ENCODE measurements at regions not wholly inside any gene's neighbourhood (a gene's known extent, or its start where the extent isn't known, plus 50 kb on each side); places are given as distances from the start of the nearest gene placed in this dataset.

- H3K27ac Mint-ChIP-seq: no peak overlapping the region
- no peaks in the 10 kb centered on the region for H3K27me3 ChIP-seq (ENCODE audit: control insufficient read depth, insufficient read depth, low read length, poor library complexity, severe bottlenecking)
- no peak overlapping the region for H3K4me3 Mint-ChIP-seq
- H3K9ac ChIP-seq (ENCODE audit: extremely low read depth, low read length, poor library complexity, severe bottlenecking): no peak overlapping the region
- no peak for TF ChIP-seq CTCF (conservative IDR thresholded peaks at IDR 0.05)
- no peaks in the 10 kb centered on the region for H3K4me1 Mint-ChIP-seq
- no peaks in the 10 kb centered on the region for H3K4me1 ChIP-seq (ENCODE audit: control insufficient read depth, insufficient read depth, low read length)
- no peaks in the 10 kb centered on the region for H3K9me3 ChIP-seq (ENCODE audit: control insufficient read depth, low read length)
- H3K27me3 Mint-ChIP-seq (ENCODE audit: insufficient read depth): no peaks in the 10 kb centered on the region
- no peaks in the 10 kb centered on the region for H3K36me3 ChIP-seq (ENCODE audit: control insufficient read depth, insufficient read depth, low read length)
- no peak overlapping the region for H3K4me3 ChIP-seq (ENCODE audit: low read length)
- no peak overlapping the region for H3K27ac ChIP-seq (ENCODE audit: low read depth, low read length)
- no peaks in the 10 kb centered on the region for H3K9me3 Mint-ChIP-seq
- no peak for DNase-seq
- no peaks in the 10 kb centered on the region for H3K36me3 Mint-ChIP-seq (ENCODE audit: low read depth)
These were observed 799.3 kb upstream of the ACO1 start for GRCh38 chr9:31585158-31585557.

GRCh38 chr9:31587146-31587545 is 797.3 kb upstream of the ACO1 start:
- DNase-seq: no peak
- no peak overlapping the region for H3K9ac ChIP-seq (ENCODE audit: extremely low read depth, low read length, poor library complexity, severe bottlenecking)
- no peaks in the 10 kb centered on the region for H3K36me3 ChIP-seq (ENCODE audit: control insufficient read depth, insufficient read depth, low read length)
- Mint-ChIP-seq H3K27ac (no peak overlapping the region), H3K4me3 (no peak overlapping the region), H3K4me1 (no peaks in the 10 kb centered on the region), H3K27me3 (ENCODE audit: insufficient read depth) (no peaks in the 10 kb centered on the region), H3K9me3 (no peaks in the 10 kb centered on the region), H3K36me3 (ENCODE audit: low read depth) (no peaks in the 10 kb centered on the region)
- no peak for TF ChIP-seq CTCF (conservative IDR thresholded peaks at IDR 0.05)
- no peak overlapping the region for H3K4me3 ChIP-seq (ENCODE audit: low read length)
- H3K27me3 ChIP-seq (ENCODE audit: control insufficient read depth, insufficient read depth, low read length, poor library complexity, severe bottlenecking): no peaks in the 10 kb centered on the region
- WGBS, 2 experiments (ENCODE audit: insufficient coverage in 1 of 2, insufficient read length in 1 of 2): 80 to 87% methylated on average over 1 to 2 of the region's 3 CpGs
- H3K4me1 ChIP-seq (ENCODE audit: control insufficient read depth, insufficient read depth, low read length): no peaks in the 10 kb centered on the region
- no peaks in the 10 kb centered on the region for H3K9me3 ChIP-seq (ENCODE audit: control insufficient read depth, low read length)
- no peak overlapping the region for H3K27ac ChIP-seq (ENCODE audit: low read depth, low read length)

- Histone ChIP-seq H3K27ac (ENCODE audit: low read depth, low read length) (no peak overlapping the region), H3K4me1 (ENCODE audit: control insufficient read depth, insufficient read depth, low read length) (no peaks in the 10 kb centered on the region), H3K4me3 (ENCODE audit: low read length) (no peak overlapping the region), H3K9ac (ENCODE audit: extremely low read depth, low read length, poor library complexity, severe bottlenecking) (no peak overlapping the region), H3K36me3 (ENCODE audit: control insufficient read depth, insufficient read depth, low read length) (no peaks in the 10 kb centered on the region), H3K27me3 (ENCODE audit: control insufficient read depth, insufficient read depth, low read length, poor library complexity, severe bottlenecking) (no peaks in the 10 kb centered on the region), H3K9me3 (ENCODE audit: control insufficient read depth, low read length) (no peaks in the 10 kb centered on the region)
- Mint-ChIP-seq H3K27me3 (ENCODE audit: insufficient read depth) (no peaks in the 10 kb centered on the region), H3K4me3 (no peak overlapping the region), H3K27ac (no peak overlapping the region), H3K9me3 (no peaks in the 10 kb centered on the region), H3K4me1 (no peaks in the 10 kb centered on the region), H3K36me3 (ENCODE audit: low read depth) (no peaks in the 10 kb centered on the region)
- WGBS, 2 experiments (ENCODE audit: insufficient coverage in 1 of 2, insufficient read length in 1 of 2): 92 to 97% methylated on average over 4 of the region's 4 CpGs
- DNase-seq: no peak
- no peak for TF ChIP-seq CTCF (conservative IDR thresholded peaks at IDR 0.05)
These were observed 796.4 kb upstream of the ACO1 start for GRCh38 chr9:31588006-31588405.
